Keratinocyte (primary cell): ENCODE measurements at regions not wholly inside any gene's neighbourhood (a gene's known extent, or its start where the extent isn't known, plus 50 kb on each side); places are given as distances from the start of the nearest gene placed in this dataset.
"Not testable (repeated sequence)": the region's sequence is repeated elsewhere in the genome, so short reads cannot be mapped to it uniquely, and the experiment has no call there.

Experiments used
- DNase-seq: peaks from one replicate; pipeline ENCODE4 v3.0.0-alpha.2; 2011; ENCODE audit warnings: low read depth, missing footprints, low spot score
- FAIRE-seq: peaks from 2 replicates; lab custom pipeline; 2011; peaks lifted over from hg19 to GRCh38; lab: Jason Lieb, UNC
- H2AFZ ChIP-seq: 2 replicates; pipeline ENCODE4 v1.6.0; 2012; ENCODE audit warnings: low read length, control low read depth, inconsistent platforms; ENCODE audit not compliant: control insufficient read depth
- H3K27ac ChIP-seq: 2 replicates; pipeline ENCODE4 v1.5.1; 2011; ENCODE audit warnings: low read length; ENCODE audit not compliant: control insufficient read depth, insufficient read depth
- H3K27me3 ChIP-seq: 3 replicates; pipeline ENCODE4 v1.6.0; 2011; ENCODE audit warnings: low read length; ENCODE audit not compliant: control insufficient read depth, insufficient read depth; ENCODE audit errors: extremely low read depth
- H3K36me3 ChIP-seq, 2 experiments: 2 replicates in 1 of 2; 3 replicates in 1 of 2; pipeline ENCODE4 v1.5.1; 2011; ENCODE audit warnings: low read length in 2 of 2, mild to moderate bottlenecking in 1 of 2; ENCODE audit not compliant: control insufficient read depth in 2 of 2, insufficient read depth in 2 of 2; ENCODE audit errors: extremely low read depth in 1 of 2
- H3K4me1 ChIP-seq: 3 replicates; pipeline ENCODE4 v1.5.1; 2011; ENCODE audit warnings: low read length; ENCODE audit not compliant: control insufficient read depth, insufficient read depth; ENCODE audit errors: extremely low read depth
- H3K4me2 ChIP-seq: 3 replicates; pipeline ENCODE4 v1.6.0; 2011; ENCODE audit warnings: low read depth, low read length; ENCODE audit not compliant: control insufficient read depth, insufficient read depth; ENCODE audit errors: extremely low read depth
- H3K4me3 ChIP-seq, 3 experiments: fragments of 200-600 bp in 1 of 3; sonication (generic) in 1 of 3; 2 replicates in 2 of 3; 3 replicates in 1 of 3; pipeline ENCODE4 v1.5.1; 2011 to 2016; ENCODE audit warnings: low read length in 3 of 3, mild to moderate bottlenecking in 3 of 3, control low read depth in 2 of 3, inconsistent platforms in 1 of 3, low read depth in 1 of 3, mixed read lengths in 1 of 3, mixed run types in 1 of 3, moderate library complexity in 1 of 3; ENCODE audit not compliant: control insufficient read depth in 2 of 3, insufficient read depth in 2 of 3; ENCODE audit errors: extremely low read depth in 1 of 3
- H3K79me2 ChIP-seq: 2 replicates; pipeline ENCODE4 v1.6.0; 2012; ENCODE audit warnings: low read length; ENCODE audit not compliant: control insufficient read depth, insufficient read depth
- H3K9ac ChIP-seq: 3 replicates; pipeline ENCODE4 v1.6.0; 2011; ENCODE audit warnings: low read length; ENCODE audit not compliant: control insufficient read depth, insufficient read depth; ENCODE audit errors: extremely low read depth
- H3K9me1 ChIP-seq: 3 replicates; pipeline ENCODE4 v1.6.0; 2011; ENCODE audit warnings: low read length; ENCODE audit not compliant: control insufficient read depth, insufficient read depth; ENCODE audit errors: extremely low read depth
- H3K9me3 ChIP-seq: 2 replicates; pipeline ENCODE4 v1.5.1; 2012; ENCODE audit warnings: low read depth, low read length; ENCODE audit not compliant: control insufficient read depth
- H4K20me1 ChIP-seq: 3 replicates; pipeline ENCODE4 v1.6.0; 2011; ENCODE audit warnings: low read length; ENCODE audit not compliant: control insufficient read depth, insufficient read depth; ENCODE audit errors: extremely low read depth
- EZH2 ChIP-seq: IDR thresholded peaks from one replicate; pipeline ENCODE4 v1.6.1; 2012; ENCODE audit warnings: inconsistent platforms, mild to moderate bottlenecking, low read length, moderate library complexity
- dilution Hi-C: fragments of 300-500 bp; cut with MboI; formaldehyde crosslinking; loops from one replicate; pipeline ENCODE4 v1.7.0; 2020; ENCODE audit warnings: low sequenced_read_pairs; ENCODE audit not compliant: extremely low pct_ligation_motif_present
- TF ChIP-seq, protein P1 (sequence below), 3 experiments: IDR thresholded peaks in 1 of 3; conservative IDR thresholded peaks in 1 of 3; optimal IDR thresholded peaks in 1 of 3; 2 replicates in 2 of 3; 3 replicates in 1 of 3; pipeline versions ENCODE3 to v1.5.1; 2011; ENCODE audit warnings: low read length in 3 of 3, mild to moderate bottlenecking in 3 of 3, moderate library complexity in 2 of 3, control low read depth in 1 of 3, inconsistent platforms in 1 of 3; ENCODE audit not compliant: insufficient read depth in 2 of 3; ENCODE audit errors: extremely low read depth in 1 of 3

DNA sequence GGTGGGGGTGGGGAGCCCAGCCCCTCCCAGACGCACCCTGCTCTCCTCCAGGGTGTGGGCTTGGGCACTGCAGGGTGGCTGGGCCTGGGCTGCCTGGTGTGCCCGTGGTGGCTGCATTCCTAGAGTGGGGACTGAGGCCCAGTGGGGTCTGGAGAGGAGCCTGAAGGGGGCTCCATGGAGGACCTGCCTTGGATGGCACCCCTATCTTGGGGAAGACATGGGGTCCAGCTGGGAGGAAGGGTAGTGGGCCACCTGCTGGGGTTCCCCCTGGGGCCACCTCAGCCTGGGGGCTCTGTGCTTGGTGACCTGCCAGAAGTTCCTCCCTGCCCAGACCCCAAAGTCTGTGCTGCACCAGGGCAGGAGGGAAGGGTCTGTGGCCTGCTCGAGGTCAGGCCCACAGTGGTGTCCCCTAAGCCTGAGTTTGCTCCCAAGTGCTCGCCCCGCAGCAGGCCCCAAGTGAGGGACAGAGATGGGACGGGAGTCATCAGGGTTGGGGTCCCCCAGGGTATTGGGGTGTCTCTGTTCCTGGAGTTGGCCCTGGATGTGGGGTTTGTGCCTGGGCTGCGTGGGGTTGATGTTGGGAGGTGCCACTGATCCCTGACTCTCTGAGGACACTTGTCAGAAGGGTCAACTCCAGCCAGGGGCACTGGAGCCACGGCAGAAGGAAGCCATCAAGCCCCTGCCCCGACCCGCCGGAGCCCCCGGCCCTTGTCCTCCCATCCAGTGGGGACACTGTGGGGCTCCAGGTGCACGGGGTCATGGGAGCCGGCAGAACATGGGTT lies 382.9 kb downstream of the TMEM121 start:
- Histone ChIP-seq H3K9me1 (no peaks in the 10 kb centered on the region), H3K79me2 (no peaks in the 10 kb centered on the region), H2AFZ (no peak overlapping the region), H4K20me1 (no peaks in the 10 kb centered on the region), H3K27me3 (no peaks in the 10 kb centered on the region), H3K4me1 (no peaks in the 10 kb centered on the region), H3K27ac (no peak overlapping the region), H3K4me3 (no peak overlapping the region), H3K36me3 (no peaks in the 10 kb centered on the region), H3K9me3 (peaks cover 3% of the 10 kb centered on the region), H3K4me2 (no peak overlapping the region), H3K9ac (no peak overlapping the region)
- no peak for DNase-seq
- TF ChIP-seq EZH2: no peak
- TF ChIP-seq, protein P1, sequence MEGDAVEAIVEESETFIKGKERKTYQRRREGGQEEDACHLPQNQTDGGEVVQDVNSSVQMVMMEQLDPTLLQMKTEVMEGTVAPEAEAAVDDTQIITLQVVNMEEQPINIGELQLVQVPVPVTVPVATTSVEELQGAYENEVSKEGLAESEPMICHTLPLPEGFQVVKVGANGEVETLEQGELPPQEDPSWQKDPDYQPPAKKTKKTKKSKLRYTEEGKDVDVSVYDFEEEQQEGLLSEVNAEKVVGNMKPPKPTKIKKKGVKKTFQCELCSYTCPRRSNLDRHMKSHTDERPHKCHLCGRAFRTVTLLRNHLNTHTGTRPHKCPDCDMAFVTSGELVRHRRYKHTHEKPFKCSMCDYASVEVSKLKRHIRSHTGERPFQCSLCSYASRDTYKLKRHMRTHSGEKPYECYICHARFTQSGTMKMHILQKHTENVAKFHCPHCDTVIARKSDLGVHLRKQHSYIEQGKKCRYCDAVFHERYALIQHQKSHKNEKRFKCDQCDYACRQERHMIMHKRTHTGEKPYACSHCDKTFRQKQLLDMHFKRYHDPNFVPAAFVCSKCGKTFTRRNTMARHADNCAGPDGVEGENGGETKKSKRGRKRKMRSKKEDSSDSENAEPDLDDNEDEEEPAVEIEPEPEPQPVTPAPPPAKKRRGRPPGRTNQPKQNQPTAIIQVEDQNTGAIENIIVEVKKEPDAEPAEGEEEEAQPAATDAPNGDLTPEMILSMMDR (optimal IDR thresholded peaks at IDR 0.05 in 1 of 3, IDR thresholded peaks at IDR 0.05 in 1 of 3, conservative IDR thresholded peaks at IDR 0.05 in 1 of 3; ENCODE audit: extremely low read depth in 1 of 3, insufficient read depth in 2 of 3, low read length in 3 of 3): no peak
- dilution Hi-C loops: no loop called here
- FAIRE-seq: no peak

DNA sequence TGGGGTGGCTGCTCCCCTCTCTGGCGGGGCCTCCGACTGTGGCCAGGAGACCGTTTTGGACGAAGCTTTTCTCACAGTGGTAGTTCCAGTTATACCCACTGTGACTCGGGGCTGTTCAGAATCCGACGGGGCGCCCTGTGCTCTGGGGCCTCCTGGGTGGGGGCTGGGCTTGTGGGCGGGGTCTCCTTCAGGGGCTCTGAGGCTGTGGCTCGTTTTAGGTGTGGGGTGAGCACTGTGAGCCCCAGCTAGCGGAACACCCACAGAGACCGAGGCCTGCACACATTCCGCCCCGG lies 383.4 kb downstream of the TMEM121 start:
- H3K9me1 ChIP-seq, H3K36me3 ChIP-seq, H3K9me3 ChIP-seq, H3K9ac ChIP-seq, H3K4me3 ChIP-seq, H3K4me1 ChIP-seq, H3K27ac ChIP-seq, DNase-seq, H3K4me2 ChIP-seq, FAIRE-seq, H4K20me1 ChIP-seq, H3K79me2 ChIP-seq, H3K27me3 ChIP-seq, H2AFZ ChIP-seq, dilution Hi-C loops: not testable (repeated sequence)

DNA sequence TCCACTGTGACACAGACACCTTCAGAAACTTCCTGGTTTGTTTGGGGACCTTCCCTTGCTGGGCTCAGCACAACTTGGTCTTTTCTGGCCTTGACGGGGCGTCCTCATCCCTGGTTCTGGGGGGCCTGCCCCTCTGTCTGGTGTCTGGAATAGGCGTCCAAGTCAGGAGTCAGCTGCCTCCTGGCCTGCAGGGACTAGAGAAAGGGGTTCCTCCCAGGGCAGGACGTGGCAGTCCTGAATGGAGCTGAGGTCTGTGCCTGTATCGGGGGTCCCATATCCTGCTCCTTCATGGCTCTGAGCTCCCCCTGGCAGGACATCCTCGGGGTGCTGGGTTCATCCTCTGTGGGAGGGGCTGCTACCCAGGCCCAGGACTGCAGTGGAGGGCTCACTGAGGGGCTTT lies 384.0 kb downstream of the TMEM121 start:
- no peak for DNase-seq
- Histone ChIP-seq H3K27me3 (no peaks in the 10 kb centered on the region), H4K20me1 (no peaks in the 10 kb centered on the region), H3K36me3 (no peaks in the 10 kb centered on the region), H3K79me2 (no peaks in the 10 kb centered on the region), H3K4me2 (no peak overlapping the region), H2AFZ (no peak overlapping the region), H3K9me1 (no peaks in the 10 kb centered on the region), H3K4me1 (no peaks in the 10 kb centered on the region), H3K9me3 (no peaks in the 10 kb centered on the region), H3K27ac (no peak overlapping the region), H3K4me3 (no peak overlapping the region), H3K9ac (no peak overlapping the region)
- dilution Hi-C loops: no loop called here
- TF ChIP-seq EZH2: no peak
- TF ChIP-seq, protein P1 (optimal IDR thresholded peaks at IDR 0.05 in 1 of 3, IDR thresholded peaks at IDR 0.05 in 1 of 3, conservative IDR thresholded peaks at IDR 0.05 in 1 of 3; ENCODE audit: extremely low read depth in 1 of 3, insufficient read depth in 2 of 3, low read length in 3 of 3): no peak
- FAIRE-seq: no peak
